HG03039 (cell line): ENCODE measurements at regions not wholly inside any gene's neighbourhood (a gene's known extent, or its start where the extent isn't known, plus 50 kb on each side); places are given as distances from the start of the nearest gene placed in this dataset.
"Not testable (repeated sequence)": the region's sequence is repeated elsewhere in the genome, so short reads cannot be mapped to it uniquely, and the experiment has no call there.

Source experiments
- ATAC-seq: cut with Tn5 transposase; IDR thresholded peaks from one replicate; pipeline ENCODE4 v1.9.1; 2021; ENCODE audit warnings: mild to moderate bottlenecking, moderate library complexity; ENCODE audit not compliant: unreplicated experiment

- ATAC-seq, result no peak
Measured at GRCh38 chr6:8181160-8181881, 79.0 kb upstream of the EEF1E1 start.

- ATAC-seq, result no peak
Measured at GRCh38 chr6:8180327-8181159, 78.2 kb upstream of the EEF1E1 start.

- ATAC-seq, result no peak
Measured at GRCh38 chr6:8177721-8178120, 75.4 kb upstream of the EEF1E1 start.

GRCh38 chr6:8175046-8175777 lies 72.9 kb upstream of the EEF1E1 start:
- ATAC-seq, result no peak

- ATAC-seq, result no peak
Measured at GRCh38 chr6:8174571-8174970, 72.2 kb upstream of the EEF1E1 start.

GRCh38 chr6:8172530-8172929 lies 70.2 kb upstream of the EEF1E1 start:
- no peak for ATAC-seq

GRCh38 chr6:8170754-8171153 lies 68.4 kb upstream of the EEF1E1 start:
- ATAC-seq, result no peak

GRCh38 chr6:8170245-8170644 lies 67.9 kb upstream of the EEF1E1 start:
- no peak for ATAC-seq

- no peak for ATAC-seq
Measured at GRCh38 chr6:8166156-8166555, 63.8 kb upstream of the EEF1E1 start.

GRCh38 chr6:8165008-8165407 lies 62.7 kb upstream of the EEF1E1 start:
- ATAC-seq, result not testable (repeated sequence)

- ATAC-seq, result not testable (repeated sequence)
Measured at GRCh38 chr6:8164281-8164680, 61.9 kb upstream of the EEF1E1 start.

GRCh38 chr6:8159966-8160365 lies 57.6 kb upstream of the EEF1E1 start:
- no peak for ATAC-seq

GRCh38 chr6:8157839-8158238 lies 55.5 kb upstream of the EEF1E1 start:
- ATAC-seq, result no peak

GRCh38 chr6:8155259-8156012 lies 53.1 kb upstream of the EEF1E1 start:
- ATAC-seq, result no peak
